K562 (cell line): ENCODE measurements at regions not wholly inside any gene's neighbourhood (a gene's known extent, or its start where the extent isn't known, plus 50 kb on each side); places are given as distances from the start of the nearest gene placed in this dataset.

Source experiments
- CREM ChIP-seq: IDR thresholded peaks from 2 replicates; pipeline ENCODE4 v1.6.1; 2014; ENCODE audit warnings: antibody characterized with exemption, low read depth
- E2F3 ChIP-seq: fragments of 250-450 bp; sonication (Bioruptor Pico); IDR thresholded peaks from 2 replicates; pipeline ENCODE4 v1.4.0; 2020; ENCODE audit warnings: mild to moderate bottlenecking
- FOSL1 ChIP-seq: fragments of 200-800 bp; sonication (Bioruptor generic); conservative IDR thresholded peaks from 2 replicates; pipeline ENCODE4 v1.6.1; 2016; ENCODE audit warnings: missing genetic modification characterization, missing compliant biosample characterization
- FOXA3 ChIP-seq, 2 experiments: fragments of 450-650 bp in 1 of 2; sonication (generic) in 1 of 2; formaldehyde crosslinking; IDR thresholded peaks in 1 of 2; conservative IDR thresholded peaks in 1 of 2; 2 replicates each; pipeline versions ENCODE4 v1.4.0 to v1.8.0; 2020 to 2022; ENCODE audit warnings: mild to moderate bottlenecking in 2 of 2, missing genetic modification reagents in 1 of 2
- GATAD2A ChIP-seq: fragments of 450-650 bp; IDR thresholded peaks from 2 replicates; pipeline ENCODE4 v1.6.1; 2017
- HDAC1 ChIP-seq, 2 experiments: fragments of 450-650 bp; IDR thresholded peaks; 2 replicates each; pipeline ENCODE4 v1.6.1; 2016 to 2017; ENCODE audit warnings: inconsistent platforms in 1 of 2, mild to moderate bottlenecking in 1 of 2, moderate library complexity in 1 of 2
- LEF1 ChIP-seq: fragments of 450-650 bp; IDR thresholded peaks from 2 replicates; pipeline ENCODE4 v1.6.1; 2016; ENCODE audit warnings: mild to moderate bottlenecking
- MAZ ChIP-seq, 2 experiments: fragments of 450-650 bp in 1 of 2; sonication (generic) in 1 of 2; formaldehyde crosslinking; IDR thresholded peaks in 1 of 2; conservative IDR thresholded peaks in 1 of 2; 2 replicates each; pipeline versions ENCODE4 v1.4.0 to v1.5.0; 2020; ENCODE audit warnings: mild to moderate bottlenecking in 1 of 2, missing genetic modification reagents in 1 of 2
- MBD2 ChIP-seq: sonication (generic); IDR thresholded peaks from 2 replicates; pipeline ENCODE4 v1.6.1; 2016; ENCODE audit warnings: low read depth, borderline replicate concordance
- POLR2AphosphoS2 ChIP-seq: IDR thresholded peaks from 2 replicates; pipeline ENCODE4 v1.6.1; 2012; ENCODE audit warnings: low read length, improper control_type of control experiment
- RFX7 ChIP-seq: fragments of 250-450 bp; sonication (Bioruptor Pico); IDR thresholded peaks from 2 replicates; pipeline ENCODE4 v1.5.1; 2021; ENCODE audit warnings: mild to moderate bottlenecking
- SAP30 ChIP-seq: fragments of 200-600 bp; sonication (generic); IDR thresholded peaks from 2 replicates; pipeline ENCODE4 v1.6.1; 2012; ENCODE audit warnings: borderline replicate concordance, low read depth, mild to moderate bottlenecking, moderate library complexity, low read length, control low read depth, inconsistent platforms; ENCODE audit not compliant: insufficient read depth, poor library complexity, severe bottlenecking
- SETDB1 ChIP-seq: IDR thresholded peaks from one replicate; pipeline ENCODE4 v1.6.1; 2012; ENCODE audit warnings: low read length, control low read depth, inconsistent platforms
- SMAD2 ChIP-seq: fragments of 150-350 bp; IDR thresholded peaks from 2 replicates; pipeline ENCODE4 v1.6.1; 2014; ENCODE audit warnings: low read depth, mild to moderate bottlenecking, low read length
- SPI1 ChIP-seq: IDR thresholded peaks from 2 replicates; pipeline ENCODE4 v1.6.1; 2011; ENCODE audit warnings: low read depth, low read length, control low read depth, borderline replicate concordance
- TAF9B ChIP-seq: fragments of 450-650 bp; IDR thresholded peaks from 2 replicates; pipeline ENCODE4 v1.6.1; 2018; ENCODE audit warnings: mild to moderate bottlenecking; ENCODE audit not compliant: partially characterized antibody
- ZNF124 ChIP-seq: sonication (generic); formaldehyde crosslinking; IDR thresholded peaks from 2 replicates; pipeline ENCODE4 v1.8.1; 2022; ENCODE audit warnings: missing genetic modification reagents
- ZNF445 ChIP-seq: fragments of 250-450 bp; sonication (Bioruptor Pico); IDR thresholded peaks from 2 replicates; pipeline ENCODE4 v1.4.0; 2020; ENCODE audit warnings: low read depth, mild to moderate bottlenecking, moderate library complexity
- ZNF511 ChIP-seq: sonication (generic); formaldehyde crosslinking; IDR thresholded peaks from 2 replicates; pipeline ENCODE4 v1.8.0; 2022; ENCODE audit warnings: mild to moderate bottlenecking, missing genetic modification reagents
- ZNF551 ChIP-seq: fragments of 250-450 bp; sonication (Bioruptor Pico); IDR thresholded peaks from 2 replicates; pipeline ENCODE4 v1.5.0; 2021; ENCODE audit warnings: mild to moderate bottlenecking, moderate library complexity
- TF ChIP-seq, protein P1 (sequence below): fragments of 250-450 bp; sonication (Bioruptor Pico); IDR thresholded peaks from 2 replicates; pipeline ENCODE4 v1.5.1; 2021; ENCODE audit warnings: mild to moderate bottlenecking
- TF ChIP-seq, protein P2 (sequence below): sonication (generic); formaldehyde crosslinking; IDR thresholded peaks from 2 replicates; pipeline ENCODE4 v1.8.0; 2022; ENCODE audit warnings: mild to moderate bottlenecking, missing genetic modification reagents
- TF ChIP-seq, protein P3 (sequence below): sonication (generic); formaldehyde crosslinking; IDR thresholded peaks from 2 replicates; pipeline ENCODE4 v1.5.0; 2020; ENCODE audit warnings: missing genetic modification reagents

DNA sequence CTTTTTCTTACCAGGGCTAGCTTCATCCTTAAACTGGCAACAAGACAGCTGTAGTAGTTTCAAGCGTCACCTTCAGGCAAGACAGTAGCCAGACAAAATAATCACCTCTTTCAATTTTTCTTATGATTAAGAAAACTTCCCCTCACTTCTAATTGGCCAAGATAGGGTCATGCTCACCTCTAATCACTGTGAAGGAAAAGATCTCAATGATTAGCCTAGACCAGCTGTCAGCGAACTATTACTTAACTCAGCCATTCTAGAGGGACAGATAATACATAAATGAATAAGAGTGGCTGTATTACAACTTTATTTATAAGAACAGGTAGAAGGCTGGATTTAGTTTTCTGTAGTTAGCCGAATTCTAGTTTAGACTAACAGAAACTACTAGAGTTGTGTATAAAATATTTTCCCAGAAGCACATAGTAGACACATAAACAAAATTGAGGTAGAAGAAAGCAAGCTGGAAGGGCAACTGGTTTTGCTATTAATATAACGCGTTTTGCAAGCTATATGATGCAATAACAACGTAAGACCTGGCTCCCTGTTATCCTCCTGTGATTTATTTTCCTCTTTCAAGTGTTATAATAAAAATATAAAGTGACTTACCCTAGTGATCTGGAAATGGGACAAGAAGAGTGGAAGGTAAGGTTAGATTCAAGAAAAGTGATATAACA is 64.3 kb downstream of the ELAPOR2 start (continued):
- TF ChIP-seq, protein P1, sequence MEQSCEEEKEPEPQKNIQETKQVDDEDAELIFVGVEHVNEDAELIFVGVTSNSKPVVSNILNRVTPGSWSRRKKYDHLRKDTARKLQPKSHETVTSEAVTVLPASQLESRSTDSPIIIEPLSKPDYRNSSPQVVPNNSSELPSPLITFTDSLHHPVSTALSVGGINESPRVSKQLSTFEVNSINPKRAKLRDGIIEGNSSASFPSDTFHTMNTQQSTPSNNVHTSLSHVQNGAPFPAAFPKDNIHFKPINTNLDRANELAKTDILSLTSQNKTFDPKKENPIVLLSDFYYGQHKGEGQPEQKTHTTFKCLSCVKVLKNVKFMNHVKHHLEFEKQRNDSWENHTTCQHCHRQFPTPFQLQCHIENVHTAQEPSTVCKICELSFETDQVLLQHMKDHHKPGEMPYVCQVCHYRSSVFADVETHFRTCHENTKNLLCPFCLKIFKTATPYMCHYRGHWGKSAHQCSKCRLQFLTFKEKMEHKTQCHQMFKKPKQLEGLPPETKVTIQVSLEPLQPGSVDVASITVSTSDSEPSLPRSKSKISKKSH = no peak
- no peak for TF ChIP-seq SETDB1
- TF ChIP-seq RFX7 = no peak
- no peak for TF ChIP-seq MBD2
- no peak for TF ChIP-seq ZNF124 (CRISPR knock-in tag)
- no peak for TF ChIP-seq MAZ (CRISPR knock-in tag; conservative IDR thresholded peaks at IDR 0.05 in 1 of 2, IDR thresholded peaks at IDR 0.05 in 1 of 2)
- no peak for TF ChIP-seq ZNF445 (CRISPR knock-in tag)
- TF ChIP-seq GATAD2A = no peak
- TF ChIP-seq TAF9B = no peak
- TF ChIP-seq FOXA3 (CRISPR knock-in tag; conservative IDR thresholded peaks at IDR 0.05 in 1 of 2, IDR thresholded peaks at IDR 0.05 in 1 of 2) = no peak
- TF ChIP-seq SPI1 = no peak
- TF ChIP-seq E2F3 (CRISPR knock-in tag) = no peak
- TF ChIP-seq FOSL1 (tag) = no peak
- TF ChIP-seq, protein P2, sequence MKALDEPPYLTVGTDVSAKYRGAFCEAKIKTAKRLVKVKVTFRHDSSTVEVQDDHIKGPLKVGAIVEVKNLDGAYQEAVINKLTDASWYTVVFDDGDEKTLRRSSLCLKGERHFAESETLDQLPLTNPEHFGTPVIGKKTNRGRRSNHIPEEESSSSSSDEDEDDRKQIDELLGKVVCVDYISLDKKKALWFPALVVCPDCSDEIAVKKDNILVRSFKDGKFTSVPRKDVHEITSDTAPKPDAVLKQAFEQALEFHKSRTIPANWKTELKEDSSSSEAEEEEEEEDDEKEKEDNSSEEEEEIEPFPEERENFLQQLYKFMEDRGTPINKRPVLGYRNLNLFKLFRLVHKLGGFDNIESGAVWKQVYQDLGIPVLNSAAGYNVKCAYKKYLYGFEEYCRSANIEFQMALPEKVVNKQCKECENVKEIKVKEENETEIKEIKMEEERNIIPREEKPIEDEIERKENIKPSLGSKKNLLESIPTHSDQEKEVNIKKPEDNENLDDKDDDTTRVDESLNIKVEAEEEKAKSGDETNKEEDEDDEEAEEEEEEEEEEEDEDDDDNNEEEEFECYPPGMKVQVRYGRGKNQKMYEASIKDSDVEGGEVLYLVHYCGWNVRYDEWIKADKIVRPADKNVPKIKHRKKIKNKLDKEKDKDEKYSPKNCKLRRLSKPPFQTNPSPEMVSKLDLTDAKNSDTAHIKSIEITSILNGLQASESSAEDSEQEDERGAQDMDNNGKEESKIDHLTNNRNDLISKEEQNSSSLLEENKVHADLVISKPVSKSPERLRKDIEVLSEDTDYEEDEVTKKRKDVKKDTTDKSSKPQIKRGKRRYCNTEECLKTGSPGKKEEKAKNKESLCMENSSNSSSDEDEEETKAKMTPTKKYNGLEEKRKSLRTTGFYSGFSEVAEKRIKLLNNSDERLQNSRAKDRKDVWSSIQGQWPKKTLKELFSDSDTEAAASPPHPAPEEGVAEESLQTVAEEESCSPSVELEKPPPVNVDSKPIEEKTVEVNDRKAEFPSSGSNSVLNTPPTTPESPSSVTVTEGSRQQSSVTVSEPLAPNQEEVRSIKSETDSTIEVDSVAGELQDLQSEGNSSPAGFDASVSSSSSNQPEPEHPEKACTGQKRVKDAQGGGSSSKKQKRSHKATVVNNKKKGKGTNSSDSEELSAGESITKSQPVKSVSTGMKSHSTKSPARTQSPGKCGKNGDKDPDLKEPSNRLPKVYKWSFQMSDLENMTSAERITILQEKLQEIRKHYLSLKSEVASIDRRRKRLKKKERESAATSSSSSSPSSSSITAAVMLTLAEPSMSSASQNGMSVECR (CRISPR knock-in tag) = no peak
- TF ChIP-seq ZNF511 = no peak
- no peak for TF ChIP-seq ZNF551 (CRISPR knock-in tag)
- no peak for TF ChIP-seq SAP30
- TF ChIP-seq LEF1 = no peak; the same call in 1 of the 2 replicates
- TF ChIP-seq CREM = no peak
- TF ChIP-seq HDAC1 (IDR thresholded peaks at IDR 0.05) = no peak
- TF ChIP-seq POLR2AphosphoS2 = no peak
- no peak for TF ChIP-seq SMAD2
- TF ChIP-seq, protein P3, sequence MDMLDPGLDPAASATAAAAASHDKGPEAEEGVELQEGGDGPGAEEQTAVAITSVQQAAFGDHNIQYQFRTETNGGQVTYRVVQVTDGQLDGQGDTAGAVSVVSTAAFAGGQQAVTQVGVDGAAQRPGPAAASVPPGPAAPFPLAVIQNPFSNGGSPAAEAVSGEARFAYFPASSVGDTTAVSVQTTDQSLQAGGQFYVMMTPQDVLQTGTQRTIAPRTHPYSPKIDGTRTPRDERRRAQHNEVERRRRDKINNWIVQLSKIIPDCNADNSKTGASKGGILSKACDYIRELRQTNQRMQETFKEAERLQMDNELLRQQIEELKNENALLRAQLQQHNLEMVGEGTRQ (CRISPR knock-in tag) = no peak
